SK-N-SH (cell line): ENCODE measurements at regions not wholly inside any gene's neighbourhood (a gene's known extent, or its start where the extent isn't known, plus 50 kb on each side); places are given as distances from the start of the nearest gene placed in this dataset.

ENCODE experiments used
- NFIC ChIP-seq: IDR thresholded peaks from 2 replicates; pipeline ENCODE4 v1.4.0; 2012; ENCODE audit warnings: borderline replicate concordance
- TF ChIP-seq, protein P1 (sequence below): fragments of 150-350 bp; IDR thresholded peaks from 2 replicates; pipeline ENCODE4 v1.6.1; 2017; ENCODE audit warnings: antibody characterized with exemption, low read length, low read depth, borderline replicate concordance

DNA sequence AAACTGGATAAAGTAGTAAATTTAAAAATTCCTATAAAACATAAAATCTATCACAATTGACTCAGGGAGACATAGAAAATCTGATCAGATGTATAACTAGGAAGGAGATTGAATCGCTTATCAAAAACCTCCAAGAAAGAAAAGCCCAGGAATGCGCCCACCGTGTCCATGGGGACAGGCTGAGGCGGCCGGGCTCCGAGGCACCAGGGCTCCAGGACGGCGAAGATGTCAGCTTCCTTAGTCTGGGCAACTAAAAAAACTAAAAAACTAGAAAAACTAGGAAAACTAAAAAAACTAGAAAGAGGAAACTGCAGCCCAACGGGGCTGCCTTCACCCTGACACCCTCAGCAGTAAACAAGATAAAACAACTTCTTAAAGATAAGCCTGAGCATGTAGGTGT lies 229.0 kb upstream of the RAB4A start:
- no peak for TF ChIP-seq NFIC
- TF ChIP-seq, protein P1, sequence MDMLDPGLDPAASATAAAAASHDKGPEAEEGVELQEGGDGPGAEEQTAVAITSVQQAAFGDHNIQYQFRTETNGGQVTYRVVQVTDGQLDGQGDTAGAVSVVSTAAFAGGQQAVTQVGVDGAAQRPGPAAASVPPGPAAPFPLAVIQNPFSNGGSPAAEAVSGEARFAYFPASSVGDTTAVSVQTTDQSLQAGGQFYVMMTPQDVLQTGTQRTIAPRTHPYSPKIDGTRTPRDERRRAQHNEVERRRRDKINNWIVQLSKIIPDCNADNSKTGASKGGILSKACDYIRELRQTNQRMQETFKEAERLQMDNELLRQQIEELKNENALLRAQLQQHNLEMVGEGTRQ = no peak
